NCI-H524 treated with DMSO at 0.1 percent for 48 hours (cell line): ENCODE measurements at regions not wholly inside any gene's neighbourhood (a gene's known extent, or its start where the extent isn't known, plus 50 kb on each side); places are given as distances from the start of the nearest gene placed in this dataset.
"Not testable (repeated sequence)": the region's sequence is repeated elsewhere in the genome, so short reads cannot be mapped to it uniquely, and the experiment has no call there.

ENCODE experiments used
- DNase-seq: peaks from one replicate; lab custom pipeline; 2025; lab: John Stamatoyannopoulos, UW

DNA sequence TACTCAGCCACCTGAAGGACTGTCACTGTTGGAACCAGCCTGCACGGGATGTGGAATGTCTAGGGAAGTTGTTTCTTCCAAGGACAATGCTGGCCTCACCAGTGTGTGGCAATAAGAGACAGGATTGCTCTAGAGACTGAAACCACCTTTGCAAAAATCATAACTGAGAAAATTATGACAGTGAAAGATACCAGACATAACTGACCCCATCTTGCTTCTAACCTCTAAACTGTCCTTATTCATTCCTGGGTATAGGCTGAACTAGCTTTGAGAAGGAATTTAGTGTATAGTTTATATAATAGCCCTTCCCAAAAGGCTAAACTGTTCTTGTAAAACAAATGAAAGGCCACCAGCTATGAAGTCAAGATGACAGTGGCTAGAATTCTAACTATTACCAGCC is 83.6 kb downstream of the IER5 start:
- DNase-seq, result no peak

DNA sequence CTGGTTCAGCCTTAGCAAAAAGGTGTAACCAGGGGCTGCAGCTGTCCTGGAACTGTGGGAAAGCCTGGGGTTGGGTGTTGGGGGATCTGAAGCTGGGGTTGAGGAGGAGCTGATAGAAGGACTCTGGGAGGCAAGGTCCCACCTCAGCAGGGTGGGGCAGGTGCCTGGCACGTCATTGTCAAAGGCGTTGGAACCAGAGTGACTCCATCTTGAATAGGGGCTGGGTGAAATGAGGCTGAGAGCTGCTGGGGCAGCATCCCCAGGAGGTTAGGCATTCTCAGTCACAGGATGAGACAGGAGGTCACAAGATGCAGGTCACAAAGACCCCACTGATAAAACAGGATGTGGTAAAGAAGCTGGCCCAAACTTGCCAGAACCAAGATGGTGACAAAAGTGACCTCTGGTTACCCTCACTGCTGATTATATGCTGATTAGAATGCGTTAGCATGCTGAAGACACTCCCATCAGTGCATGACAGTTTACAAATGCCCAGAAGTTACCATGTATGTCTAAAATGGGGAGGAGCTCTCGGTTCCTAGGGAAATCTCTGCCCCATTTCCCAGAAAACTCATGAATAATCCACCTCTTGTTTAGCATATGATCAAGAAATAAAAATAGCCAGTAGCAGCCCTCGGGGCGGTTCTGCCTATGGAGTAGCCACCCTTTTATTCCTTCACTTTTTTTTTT is 85.4 kb downstream of the IER5 start:
- no peak for DNase-seq

DNA sequence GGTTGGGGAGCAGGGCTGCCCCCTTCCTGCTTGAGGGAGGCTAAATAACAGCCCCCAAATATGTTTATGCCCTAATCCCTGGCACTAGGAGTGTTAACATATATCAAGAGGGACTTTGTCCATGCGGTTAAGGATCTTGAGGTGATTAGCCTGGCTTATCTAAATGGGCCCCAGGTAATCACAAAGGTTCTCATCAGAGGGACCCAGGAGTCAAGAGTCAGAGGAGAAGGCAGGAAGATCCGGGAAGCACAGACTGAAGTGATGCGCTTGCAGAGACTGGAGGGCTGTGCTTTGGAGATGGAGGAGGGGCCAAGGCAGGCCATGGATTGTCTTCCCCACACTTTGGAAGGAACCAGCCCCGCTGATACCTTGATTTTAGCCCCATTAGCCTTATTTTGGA is 86.4 kb downstream of the IER5 start:
- DNase-seq, result no peak

DNA sequence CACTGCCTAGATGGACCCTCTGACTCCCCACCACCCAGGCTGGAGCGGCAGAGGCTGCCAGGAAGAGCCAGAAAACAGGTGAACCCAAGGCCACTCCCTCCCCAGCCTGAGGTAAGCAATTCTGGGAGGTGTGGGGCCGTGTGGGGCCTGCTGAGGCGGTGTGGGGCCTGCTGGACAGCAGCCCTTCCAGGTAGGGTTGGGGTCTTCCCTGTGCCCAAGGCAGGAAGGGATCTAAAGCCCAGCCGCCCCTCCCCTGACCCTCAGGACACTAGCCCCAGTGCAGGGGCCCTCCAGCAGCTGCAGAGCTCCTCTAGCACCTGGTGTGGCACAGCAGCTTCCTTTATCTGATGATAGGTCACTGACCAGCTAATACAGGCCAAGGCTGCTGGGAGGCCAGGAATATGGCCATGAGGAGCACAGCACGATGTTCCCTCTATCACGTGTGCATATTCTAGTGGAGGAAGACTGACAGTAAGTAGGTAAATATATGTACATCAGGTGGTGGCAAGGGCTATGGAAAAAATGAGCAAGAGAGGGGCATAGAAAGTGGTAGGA is 86.9 kb downstream of the IER5 start:
- DNase-seq, result no peak

DNA sequence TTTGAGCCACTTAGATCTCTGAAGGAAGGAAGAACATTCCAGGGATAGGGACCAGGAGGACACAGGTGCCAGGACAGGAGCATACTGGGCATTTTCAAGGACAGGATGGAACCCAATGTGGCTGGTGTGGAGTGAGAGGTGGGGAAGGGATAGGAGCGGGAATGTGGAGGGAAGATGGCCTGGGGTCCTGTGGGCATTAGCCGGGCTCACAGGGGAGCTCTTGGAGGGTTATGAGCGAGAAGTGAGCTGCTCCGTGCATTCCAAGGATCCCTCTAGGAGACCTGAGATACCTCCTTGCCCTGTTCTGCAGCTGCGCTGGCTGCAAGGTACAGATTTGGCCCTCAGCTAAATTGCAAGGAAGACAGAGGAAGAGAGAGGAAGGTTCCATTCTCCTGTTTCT is 87.5 kb downstream of the IER5 start:
- DNase-seq, result no peak

DNA sequence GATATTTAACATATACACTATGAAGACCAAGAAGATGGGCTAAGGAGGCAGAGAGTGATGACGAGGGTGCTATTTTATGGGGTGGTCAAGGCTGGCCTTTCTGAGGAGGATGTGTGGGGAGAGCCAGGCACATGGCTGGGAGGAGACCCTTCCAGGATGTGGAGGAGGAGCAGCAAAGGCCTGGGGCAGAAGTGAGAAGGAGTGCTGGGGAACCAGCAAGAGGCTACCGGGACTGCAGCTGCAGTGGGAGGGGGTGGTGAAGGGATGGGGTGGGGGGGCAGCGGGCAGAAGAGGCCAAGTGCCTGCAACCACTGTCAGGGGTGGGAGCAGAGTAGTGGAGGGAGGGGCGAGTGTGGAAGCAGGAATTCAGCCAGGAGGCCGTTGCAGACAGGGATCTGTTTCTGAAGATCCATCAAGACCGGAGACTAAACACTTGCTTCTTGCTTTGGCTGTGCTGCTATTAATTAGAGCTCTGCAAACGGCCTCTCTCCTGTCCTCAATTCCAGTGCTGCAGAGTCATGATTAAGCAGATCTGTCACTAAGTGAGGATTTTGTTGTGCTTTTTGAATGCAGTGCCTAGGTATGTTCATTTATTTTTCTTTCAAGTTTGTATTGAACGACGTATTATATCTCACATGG is 89.9 kb downstream of the IER5 start:
- DNase-seq, result no peak

DNA sequence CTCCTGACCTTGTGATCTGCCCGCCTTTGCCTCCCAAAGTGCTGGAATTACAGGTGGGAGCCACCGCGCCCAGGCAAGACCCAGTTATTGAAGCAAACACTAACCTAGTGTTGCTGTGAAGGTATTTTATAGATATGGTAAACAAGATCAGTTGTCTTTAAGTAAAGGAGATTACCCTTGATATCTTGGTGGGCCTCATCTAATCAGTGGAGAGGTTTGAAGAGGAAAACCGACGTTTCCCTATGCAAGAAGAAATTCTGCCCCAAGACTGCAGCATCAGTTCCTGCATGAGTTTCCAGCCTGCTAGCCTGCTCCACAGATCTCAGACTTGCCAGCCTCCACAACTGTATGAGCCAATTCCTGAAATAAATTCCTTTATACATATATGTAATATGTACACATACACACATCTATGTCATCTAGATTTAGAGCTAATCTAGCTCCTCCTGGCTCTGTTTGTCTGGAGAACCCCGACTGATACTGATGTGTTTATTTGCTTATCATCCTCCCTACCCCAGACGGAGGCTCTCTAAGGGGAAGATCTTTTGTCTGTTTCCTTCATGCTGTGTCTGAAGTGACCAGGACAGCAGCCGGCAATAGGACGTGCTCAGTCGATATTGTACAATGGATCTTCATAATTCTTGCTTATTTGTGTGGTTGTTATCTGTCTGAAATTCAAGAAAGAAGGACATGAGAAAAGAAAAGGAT is 90.9 kb downstream of the IER5 start:
- DNase-seq, result no peak

DNA sequence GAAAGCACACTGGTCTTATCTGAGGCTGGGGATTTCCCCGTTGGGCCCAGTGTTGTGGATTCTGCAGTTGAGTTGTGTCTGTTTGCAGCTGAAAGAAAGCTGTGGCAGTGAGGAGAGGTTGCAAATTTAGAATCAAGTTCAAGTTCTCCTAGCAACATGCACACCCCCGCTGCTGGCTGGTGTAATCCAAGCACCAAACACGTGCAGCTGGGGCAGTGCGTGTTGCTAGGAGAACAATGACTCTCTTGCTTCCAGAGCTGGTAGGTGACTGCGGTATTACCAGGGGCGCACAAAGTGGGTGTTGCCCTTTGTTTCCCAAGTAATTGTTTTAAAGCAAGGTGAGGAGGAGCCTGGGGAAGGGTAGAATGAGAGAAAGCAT is 91.5 kb downstream of the IER5 start:
- peak; percentile 46 for DNase-seq

DNA sequence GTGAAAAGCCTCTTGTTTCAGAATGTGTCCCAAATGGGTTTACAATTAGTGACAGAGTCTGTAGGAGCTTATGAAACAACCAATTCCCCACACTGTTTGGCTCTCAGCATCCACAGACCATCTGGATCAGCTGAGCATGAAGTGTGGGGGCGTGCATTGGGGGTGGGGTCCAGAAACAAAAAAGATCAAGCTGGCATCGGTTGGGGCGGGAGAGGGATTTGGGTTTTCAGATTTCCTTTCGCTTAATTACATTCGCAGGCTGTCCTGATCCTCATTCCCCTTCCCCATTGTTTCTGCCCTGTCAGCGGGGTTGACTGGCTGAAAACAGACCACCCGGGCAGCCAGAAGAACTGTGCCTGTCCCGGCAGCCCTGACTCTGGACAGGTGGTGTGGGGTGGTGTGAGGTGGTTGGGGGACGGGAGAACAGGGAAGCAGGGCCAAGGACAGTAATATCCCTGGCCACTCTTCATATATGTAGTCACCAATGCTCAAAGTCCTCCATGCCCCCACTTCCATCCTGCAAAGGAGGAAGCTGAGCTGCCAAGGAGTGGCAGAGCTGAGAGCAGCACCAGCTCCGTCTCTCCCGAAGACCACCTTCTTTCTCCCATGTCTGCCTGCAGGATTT is 92.0 kb downstream of the IER5 start:
- DNase-seq, result no peak

DNA sequence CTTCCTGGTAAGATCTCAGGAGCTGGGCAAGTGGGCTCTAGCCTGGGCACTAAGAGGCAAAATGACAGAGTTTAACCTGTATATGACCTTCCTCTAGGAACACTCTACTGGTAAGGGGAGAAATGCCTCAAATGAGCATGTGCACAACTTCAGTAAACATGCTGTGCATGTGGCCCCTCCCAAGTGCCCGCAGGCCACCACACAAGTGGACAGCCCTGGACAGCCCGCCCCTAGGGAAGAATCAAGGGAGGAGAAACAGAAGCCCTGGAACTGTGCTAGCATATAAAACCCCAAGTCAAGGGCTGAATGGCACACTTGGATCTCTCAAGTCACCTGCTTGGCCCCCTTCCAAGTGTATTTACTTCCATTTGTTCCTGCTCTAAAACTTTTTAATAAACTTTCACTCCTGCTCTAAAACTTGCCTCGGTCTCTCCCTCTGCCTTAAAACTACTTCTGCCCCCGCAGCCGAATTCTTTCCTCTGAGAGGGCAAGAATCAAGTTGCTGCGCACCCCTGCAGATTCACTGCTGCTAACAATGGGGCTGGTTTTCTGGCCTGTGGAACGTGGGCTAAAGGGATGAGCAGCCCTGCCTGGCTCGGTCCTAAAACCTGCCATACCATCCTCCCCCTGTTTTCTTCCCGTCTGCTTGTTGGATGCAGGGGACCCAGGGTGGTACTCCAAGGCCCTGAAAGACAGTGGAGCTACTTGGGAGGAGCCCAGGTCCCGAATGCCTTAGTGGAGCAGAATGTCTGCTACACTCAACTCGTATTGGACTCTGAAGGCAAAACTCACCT is 93.5 kb downstream of the IER5 start:
- DNase-seq, result no peak

DNA sequence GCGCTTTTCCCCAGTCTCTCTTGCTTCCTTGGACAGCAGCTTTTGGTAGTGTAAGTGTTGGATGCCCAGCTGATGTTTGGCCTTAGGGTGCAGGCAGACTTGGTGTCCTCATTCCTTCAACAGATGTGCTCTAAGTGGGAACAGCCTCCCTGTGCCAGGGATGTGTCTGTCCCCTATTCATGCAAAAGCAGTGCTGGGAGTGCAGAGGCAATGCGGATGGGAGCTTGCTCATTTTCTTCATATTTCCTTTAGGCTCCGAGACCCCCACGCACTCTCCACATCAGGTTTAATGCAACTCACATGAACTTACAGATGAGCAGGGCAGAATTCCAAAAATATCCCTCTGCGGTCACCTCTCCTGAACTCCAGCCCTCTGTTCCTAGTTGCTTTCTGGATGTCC is 96.1 kb downstream of the IER5 start:
- no peak for DNase-seq

DNA sequence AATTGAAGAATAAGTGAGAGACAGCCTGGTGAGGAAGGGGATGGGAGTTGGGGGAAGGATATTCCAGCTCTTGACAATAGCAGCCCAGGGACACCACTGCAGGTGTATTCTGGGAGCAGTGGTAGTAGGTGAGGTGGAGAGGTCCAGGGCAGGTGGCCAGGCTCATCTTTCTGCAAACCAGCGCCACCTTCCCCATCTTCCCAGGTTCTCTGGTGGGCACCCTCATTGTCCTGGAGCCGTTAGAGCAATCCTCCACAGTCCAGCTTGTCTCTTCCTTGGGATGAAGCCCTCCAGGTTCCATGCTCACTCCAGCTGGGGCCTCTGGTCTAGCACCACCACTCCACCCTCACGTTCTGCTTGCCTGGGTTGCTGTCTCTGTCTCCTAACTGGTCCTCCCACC is 97.0 kb downstream of the IER5 start:
- no peak for DNase-seq

DNA sequence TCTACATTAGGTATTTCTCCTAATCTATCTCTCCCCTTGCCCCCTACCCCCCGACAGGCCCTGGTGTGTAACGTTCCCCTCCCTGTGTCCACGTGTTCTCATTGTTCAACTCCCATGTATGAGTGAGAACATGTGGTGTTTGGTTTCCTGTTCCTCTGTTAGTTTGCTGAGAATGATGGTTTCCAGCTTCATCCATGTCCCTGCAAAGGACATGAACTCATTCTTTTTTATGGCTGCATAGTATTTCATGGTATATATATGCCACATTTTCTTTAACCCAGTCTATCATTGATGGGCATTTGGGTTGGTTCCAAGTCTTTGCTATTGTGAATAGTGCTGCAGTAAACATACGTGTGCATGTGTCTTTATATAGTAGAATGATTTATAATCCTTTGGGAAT is 97.6 kb downstream of the IER5 start:
- DNase-seq, result not testable (repeated sequence)

DNA sequence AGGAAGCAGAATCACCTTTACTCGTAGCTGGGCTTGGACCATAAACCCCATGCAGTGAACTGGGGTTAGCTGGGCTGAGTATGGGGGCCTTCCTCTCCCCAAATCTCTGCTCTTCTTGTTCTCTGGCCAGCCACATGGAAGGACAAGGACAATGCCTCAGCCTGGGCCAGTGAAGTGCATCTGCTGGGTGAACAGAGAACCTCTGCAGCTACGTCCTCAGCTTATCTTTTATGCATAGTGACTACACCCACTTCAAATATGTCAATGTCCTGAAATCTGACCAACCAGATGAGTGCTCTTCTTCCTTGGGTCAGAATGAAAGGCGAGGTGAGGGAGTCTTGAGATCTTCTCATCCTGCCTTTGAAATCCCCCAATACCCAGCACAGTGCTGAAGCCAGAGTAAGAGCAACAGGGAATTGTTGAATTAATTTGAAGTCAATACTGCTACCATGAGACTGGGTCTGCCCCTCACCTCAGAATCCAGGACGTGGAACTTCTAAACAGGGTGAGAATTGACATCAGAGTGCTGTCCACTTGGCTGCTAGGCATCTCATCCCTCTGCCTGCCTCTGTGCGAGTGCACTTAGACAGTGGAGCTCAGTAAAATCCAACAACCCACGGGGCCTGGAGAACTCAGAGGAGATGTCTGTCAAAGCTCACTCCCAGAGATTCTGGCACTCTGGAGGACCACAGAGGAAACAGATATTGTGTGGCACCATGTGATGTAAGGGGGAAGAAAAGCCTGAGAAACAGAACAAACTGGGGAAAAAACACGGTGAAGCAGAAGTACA is 99.0 kb downstream of the IER5 start:
- no peak for DNase-seq

DNA sequence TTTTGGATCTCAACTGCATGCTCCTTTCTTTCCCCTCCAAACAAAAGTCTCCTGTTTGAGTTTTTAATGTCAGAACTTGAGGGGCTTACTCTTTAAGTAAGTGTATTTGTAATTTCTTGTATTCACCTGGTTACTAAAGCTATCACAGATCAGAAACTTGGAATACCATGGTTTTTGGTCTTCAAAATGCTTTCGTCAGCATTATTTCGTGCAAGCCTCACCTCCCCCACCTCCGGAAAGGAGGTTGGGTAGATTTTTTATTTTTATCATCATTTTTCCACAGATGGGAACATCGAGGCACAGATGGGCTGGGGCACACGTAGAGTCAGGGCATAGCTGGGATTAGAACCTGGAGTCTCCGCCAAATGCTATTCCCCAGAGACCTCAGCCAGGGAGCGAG is 100.7 kb downstream of the IER5 start:
- DNase-seq, result no peak

DNA sequence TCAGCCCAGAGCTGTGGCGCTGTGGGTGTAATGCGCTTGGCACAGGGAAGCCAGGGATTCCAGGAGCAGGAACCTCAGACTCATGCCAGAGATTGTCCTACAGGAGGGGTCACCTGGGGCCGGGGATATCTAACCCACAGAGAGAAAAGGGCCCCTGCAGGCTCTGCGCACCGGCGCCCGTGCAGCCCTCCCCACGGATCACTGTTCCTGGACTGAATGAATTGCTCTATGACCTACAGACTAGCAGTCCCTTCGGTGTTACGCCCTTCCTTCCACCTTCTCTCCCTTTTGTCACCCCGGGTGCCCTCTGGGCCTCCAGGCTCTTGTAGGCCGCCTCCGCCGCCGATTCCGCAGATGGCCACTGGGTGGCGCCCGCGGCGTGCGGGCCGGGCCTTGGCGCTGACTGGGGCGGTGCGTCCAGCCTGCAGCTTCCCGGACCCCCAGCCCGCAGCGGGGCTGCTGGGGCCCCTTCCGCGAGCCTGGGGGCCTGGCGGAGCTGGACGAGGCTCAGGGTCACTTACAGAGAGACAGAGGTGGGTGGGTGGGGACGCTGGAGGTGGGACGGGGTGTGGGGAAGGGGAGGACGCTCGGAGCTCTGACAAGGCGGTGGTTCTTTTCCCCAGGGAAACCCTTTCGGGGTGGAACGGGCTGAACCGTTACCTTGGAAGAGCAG is 101.3 kb downstream of the IER5 start:
- DNase-seq, result no peak

DNA sequence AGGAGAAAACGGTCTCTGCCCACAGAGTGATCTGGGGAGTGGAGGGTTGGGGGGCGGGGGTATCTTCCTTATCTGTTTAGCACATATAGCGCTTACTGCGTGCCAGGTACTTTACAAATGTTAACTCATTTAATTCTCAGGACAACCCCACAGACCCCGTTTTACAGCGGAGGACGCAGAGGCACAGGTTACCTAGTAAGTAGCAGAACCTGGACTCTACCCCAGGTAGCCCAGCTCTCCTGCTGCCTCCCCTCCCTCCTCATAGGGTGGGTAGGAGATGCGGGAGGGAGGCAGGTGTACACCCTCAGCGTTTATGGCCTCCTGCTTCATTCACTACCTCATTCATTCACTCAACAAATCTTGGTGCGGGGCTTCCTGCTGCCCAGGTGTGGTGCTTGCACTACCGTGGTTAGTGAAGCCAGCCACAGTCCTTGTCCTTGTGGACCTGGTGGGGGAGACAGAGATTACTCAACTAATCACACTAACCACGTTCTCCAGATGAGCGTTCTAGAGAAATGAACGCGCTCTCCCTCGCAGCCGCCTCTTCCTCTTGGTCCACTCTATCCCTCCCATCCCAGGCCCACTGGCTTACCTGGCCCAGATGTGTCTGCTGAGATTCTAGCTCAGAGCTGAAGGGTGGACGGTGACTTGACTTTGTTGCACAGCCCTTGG is 102.0 kb downstream of the IER5 start:
- DNase-seq, result no peak

DNA sequence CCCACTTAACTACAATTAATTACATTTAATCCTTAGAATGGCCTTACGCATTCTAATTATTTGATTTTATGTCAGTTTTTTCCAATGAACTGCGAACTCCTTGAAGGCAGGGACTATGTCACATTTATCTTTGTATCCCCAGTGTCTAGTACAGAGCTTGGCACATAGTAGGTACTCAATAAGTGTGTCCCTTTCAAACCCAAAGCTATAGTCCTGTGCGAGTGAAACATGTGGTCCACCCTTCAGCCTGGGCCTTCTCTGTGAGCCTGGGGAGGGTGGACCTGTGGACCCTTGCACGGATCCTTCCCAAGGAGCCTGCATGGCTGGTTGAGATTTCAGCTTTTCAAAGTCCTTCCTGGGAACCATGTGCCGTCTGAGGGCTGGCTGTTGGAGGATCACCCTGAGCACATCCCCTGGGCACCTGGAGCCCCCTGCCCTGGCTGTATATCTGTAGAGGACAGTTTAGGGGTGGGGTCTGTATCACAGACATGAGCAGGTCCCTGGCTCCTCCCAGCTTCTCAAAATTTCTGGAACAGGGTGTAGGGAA is 103.1 kb downstream of the IER5 start:
- DNase-seq, result no peak

DNA sequence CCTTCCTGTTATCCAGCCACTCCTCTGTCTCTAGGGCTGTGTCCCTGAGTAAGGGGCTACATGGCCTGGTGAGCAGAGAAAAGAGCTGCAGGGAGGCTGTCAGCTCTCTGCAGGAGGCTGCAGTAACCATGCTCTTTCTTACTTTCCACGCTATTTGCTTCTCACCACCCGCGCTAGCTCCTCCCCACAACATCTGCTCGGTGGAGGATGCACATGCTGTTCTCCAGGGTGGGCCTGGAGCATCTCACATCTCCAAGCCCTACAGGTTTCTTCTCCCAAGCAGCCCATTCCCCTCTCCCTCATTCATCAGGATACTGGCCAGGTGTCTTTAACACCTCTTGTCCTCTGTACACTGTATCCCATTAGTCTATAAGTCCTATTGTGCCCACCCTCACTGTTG is 103.8 kb downstream of the IER5 start:
- DNase-seq, result no peak
